Neural cell (in vitro differentiated cells): ENCODE measurements at regions not wholly inside any gene's neighbourhood (a gene's known extent, or its start where the extent isn't known, plus 50 kb on each side); places are given as distances from the start of the nearest gene placed in this dataset.

Experiments
- CTCF ChIP-seq: fragments of 450-650 bp; IDR thresholded peaks from 2 replicates; pipeline ENCODE4 v1.5.1; 2014; ENCODE audit warnings: antibody characterized with exemption, mild to moderate bottlenecking, moderate library complexity; ENCODE audit not compliant: poor library complexity, severe bottlenecking
- EP300 ChIP-seq: fragments of 450-650 bp; conservative IDR thresholded peaks from 2 replicates; pipeline ENCODE4 v1.6.1; 2014; ENCODE audit warnings: antibody characterized with exemption, mild to moderate bottlenecking, moderate library complexity; ENCODE audit not compliant: poor library complexity, severe bottlenecking
- EZH2 ChIP-seq: fragments of 200-600, 300-800 bp; shearing (Covaris generic), sonication (generic); IDR thresholded peaks from 2 replicates; pipeline ENCODE4 v1.6.1; 2014; ENCODE audit warnings: antibody characterized with exemption, low read length, borderline replicate concordance, mild to moderate bottlenecking; ENCODE audit not compliant: insufficient read depth, poor library complexity, severe bottlenecking
- MXI1 ChIP-seq: fragments of 450-650 bp; conservative IDR thresholded peaks from 2 replicates; pipeline ENCODE4 v1.6.1; 2014; ENCODE audit warnings: antibody characterized with exemption, mild to moderate bottlenecking; ENCODE audit not compliant: poor library complexity, severe bottlenecking
- POLR2AphosphoS5 ChIP-seq: IDR thresholded peaks from 2 replicates; pipeline ENCODE4 v1.6.1; 2012
- RAD21 ChIP-seq: fragments of 450-650 bp; conservative IDR thresholded peaks from 2 replicates; pipeline ENCODE4 v1.6.1; 2014; ENCODE audit warnings: antibody characterized with exemption, mild to moderate bottlenecking, moderate library complexity
- REST ChIP-seq: IDR thresholded peaks from 2 replicates; pipeline ENCODE4 v1.6.1; 2012; ENCODE audit warnings: borderline replicate concordance
- SMC3 ChIP-seq: fragments of 450-650 bp; conservative IDR thresholded peaks from 2 replicates; pipeline ENCODE4 v1.6.1; 2014; ENCODE audit warnings: antibody characterized with exemption, mild to moderate bottlenecking, moderate library complexity; ENCODE audit not compliant: poor library complexity
- TAF1 ChIP-seq: IDR thresholded peaks from 2 replicates; pipeline ENCODE4 v1.6.1; 2012; ENCODE audit warnings: low read depth

- no peak for TF ChIP-seq CTCF
- TF ChIP-seq TAF1 = no peak
- TF ChIP-seq POLR2AphosphoS5 = no peak
- no peak for TF ChIP-seq REST
- TF ChIP-seq EZH2 = no peak
- TF ChIP-seq RAD21 = no peak
- no peak for TF ChIP-seq SMC3
- TF ChIP-seq MXI1 = no peak
- TF ChIP-seq EP300 = no peak
Measured at GRCh38 chr6:25173246-25173645, 105.9 kb upstream of the CARMIL1 start.
